Ovary (tissue), 3 donors: ENCODE measurements at regions not wholly inside any gene's neighbourhood (a gene's known extent, or its start where the extent isn't known, plus 50 kb on each side); places are given as distances from the start of the nearest gene placed in this dataset.

ENCODE experiments used
- CTCF ChIP-seq, 3 donors: fragments of 450-650 bp in 2 of 3; fragments of 200-600 bp in 1 of 3; IDR thresholded peaks; one replicate each; pipeline versions ENCODE4 v1.5.1 to v1.8.0; 2016 to 2022; ENCODE audit warnings: antibody characterized with exemption in 3 of 3, mild to moderate bottlenecking in 1 of 3
- EP300 ChIP-seq: sonication (generic); formaldehyde crosslinking; IDR thresholded peaks from one replicate; pipeline ENCODE4 v1.6.1; 2017; ENCODE audit warnings: antibody characterized with exemption
- POLR2A ChIP-seq: fragments of 450-650 bp; IDR thresholded peaks from one replicate; pipeline ENCODE4 v1.6.1; 2017; ENCODE audit warnings: antibody characterized with exemption, mild to moderate bottlenecking, moderate library complexity
- donor health status: DM: no; HTN: no; CAD: no.

- TF ChIP-seq CTCF (IDR thresholded peaks at IDR 0.05) (no peak), POLR2A (no peak), EP300 (no peak)
Measured at GRCh38 chr10:42962110-42962901, 114.6 kb upstream of the RET start.
